Astrocyte (in vitro differentiated cells and primary cell): ENCODE measurements at regions not wholly inside any gene's neighbourhood (a gene's known extent, or its start where the extent isn't known, plus 50 kb on each side); places are given as distances from the start of the nearest gene placed in this dataset.

Source experiments
- DNase-seq: peaks from one replicate; pipeline ENCODE4 v3.0.0-alpha.2; 2010; ENCODE audit warnings: low read depth
- FAIRE-seq: peaks from 2 replicates; lab custom pipeline; 2011; peaks lifted over from hg19 to GRCh38; lab: Jason Lieb, UNC
- H2AFZ ChIP-seq: 2 replicates; pipeline ENCODE4 v1.6.0; 2012; ENCODE audit warnings: low read depth, low read length, inconsistent platforms
- H3K27ac ChIP-seq: 2 replicates; pipeline ENCODE4 v1.5.1; 2011; ENCODE audit warnings: low read depth, low read length, inconsistent platforms
- H3K27me3 ChIP-seq: 2 replicates; pipeline ENCODE4 v1.6.0; 2011; ENCODE audit warnings: low read length, inconsistent platforms; ENCODE audit not compliant: insufficient read depth
- H3K36me3 ChIP-seq: 2 replicates; pipeline ENCODE4 v1.5.1; 2011; ENCODE audit warnings: low read length, inconsistent platforms; ENCODE audit not compliant: insufficient read depth
- H3K4me1 ChIP-seq: 2 replicates; pipeline ENCODE4 v1.5.1; 2011; ENCODE audit warnings: low read length, inconsistent platforms; ENCODE audit not compliant: insufficient read depth
- H3K4me2 ChIP-seq: 2 replicates; pipeline ENCODE4 v1.6.0; 2012; ENCODE audit warnings: low read length, inconsistent platforms
- H3K4me3 ChIP-seq: 2 replicates; pipeline ENCODE4 v1.5.1; 2011; ENCODE audit warnings: low read depth, mild to moderate bottlenecking, low read length, inconsistent platforms; ENCODE audit not compliant: insufficient read depth
- H3K79me2 ChIP-seq: 2 replicates; pipeline ENCODE4 v1.6.0; 2012; ENCODE audit warnings: mild to moderate bottlenecking, low read length, inconsistent platforms; ENCODE audit not compliant: insufficient read depth
- H3K9ac ChIP-seq: 2 replicates; pipeline ENCODE4 v1.6.0; 2012; ENCODE audit warnings: mild to moderate bottlenecking, low read length, inconsistent platforms
- H3K9me3 ChIP-seq: 2 replicates; pipeline ENCODE4 v1.5.1; 2012; ENCODE audit warnings: low read depth, mild to moderate bottlenecking, low read length, inconsistent platforms; ENCODE audit not compliant: insufficient read depth
- H4K20me1 ChIP-seq: 2 replicates; pipeline ENCODE4 v1.6.0; 2012; ENCODE audit warnings: low read length, inconsistent platforms; ENCODE audit not compliant: insufficient read depth
- H3K27ac Mint-ChIP-seq: one replicate; pipeline ENCODE4 v1.8.0; 2021; ENCODE audit warnings: mild to moderate bottlenecking, mixed read lengths; ENCODE audit not compliant: unreplicated experiment
- H3K27me3 Mint-ChIP-seq: one replicate; pipeline ENCODE4 v1.8.0; 2021; ENCODE audit warnings: low read depth, mixed read lengths; ENCODE audit not compliant: unreplicated experiment
- H3K36me3 Mint-ChIP-seq: one replicate; pipeline ENCODE4 v1.8.0; 2021; ENCODE audit warnings: low read depth, mixed read lengths; ENCODE audit not compliant: unreplicated experiment
- H3K4me1 Mint-ChIP-seq: one replicate; pipeline ENCODE4 v1.8.0; 2021; ENCODE audit warnings: low read depth, mixed read lengths; ENCODE audit not compliant: unreplicated experiment
- H3K4me3 Mint-ChIP-seq: one replicate; pipeline ENCODE4 v1.8.0; 2021; ENCODE audit warnings: mild to moderate bottlenecking, moderate library complexity, mixed read lengths; ENCODE audit not compliant: unreplicated experiment
- H3K9me3 Mint-ChIP-seq: one replicate; pipeline ENCODE4 v1.8.0; 2021; ENCODE audit warnings: mild to moderate bottlenecking, mixed read lengths; ENCODE audit not compliant: unreplicated experiment
- CTCF ChIP-seq: IDR thresholded peaks from 2 replicates; pipeline ENCODE4 v1.5.1; 2011; ENCODE audit warnings: low read depth, mild to moderate bottlenecking, inconsistent platforms, low read length, moderate library complexity; ENCODE audit not compliant: insufficient read depth
- EZH2 ChIP-seq: IDR thresholded peaks from 2 replicates; pipeline ENCODE4 v1.6.1; 2012; ENCODE audit warnings: mild to moderate bottlenecking, low read length, inconsistent platforms; ENCODE audit not compliant: insufficient read depth

DNA sequence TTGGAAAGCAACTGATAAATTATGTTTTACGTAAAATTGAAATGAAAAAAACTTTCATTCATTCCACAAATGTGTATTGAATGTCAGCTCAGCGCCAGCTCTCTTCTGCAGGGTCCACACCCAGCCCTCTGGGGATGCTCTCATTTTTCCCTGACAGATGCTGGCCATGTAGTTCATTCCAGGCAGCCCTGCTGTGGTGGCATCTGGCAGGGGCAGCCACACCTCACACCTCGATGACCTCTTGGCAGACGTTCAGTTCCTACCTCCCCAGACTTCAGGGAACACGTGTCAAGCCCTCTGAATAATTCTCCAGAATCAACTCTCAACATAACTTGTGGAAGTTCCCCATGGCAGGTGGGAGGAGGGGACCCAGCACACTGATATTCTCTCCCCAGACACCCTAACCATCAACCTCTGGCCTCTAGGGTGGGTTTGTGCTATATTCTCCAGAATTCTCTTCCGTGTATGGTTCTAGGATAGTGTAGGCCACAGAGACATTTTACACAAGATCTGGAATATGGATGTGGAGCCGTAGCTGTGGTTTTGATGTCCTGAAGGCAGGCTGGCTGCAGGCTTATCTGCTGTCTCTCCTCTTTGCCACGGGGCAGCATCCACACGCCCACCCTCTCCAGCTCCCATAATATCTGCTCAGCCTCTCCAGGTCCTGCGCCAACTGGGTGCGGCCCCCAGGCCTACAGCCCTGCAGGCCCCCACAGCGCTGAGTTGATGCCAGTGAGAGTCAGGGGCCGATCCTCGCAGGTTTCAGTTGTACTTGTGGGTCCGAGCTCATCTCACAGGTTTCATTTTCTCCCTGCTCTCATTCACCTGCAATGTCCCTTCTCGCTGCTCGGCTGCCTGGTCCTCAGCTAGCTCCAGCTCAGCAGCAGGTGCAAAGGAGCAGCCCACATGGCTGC is 175.8 kb upstream of the ARID1B start:
- no peak for TF ChIP-seq EZH2
- TF ChIP-seq CTCF, result no peak
- H3K9me3 Mint-ChIP-seq, result peaks cover 9% of the 10 kb centered on the region
- no peak overlapping the region for H3K27ac Mint-ChIP-seq
- Histone ChIP-seq H3K9me3 (no peaks in the 10 kb centered on the region), H3K4me3 (no peak overlapping the region), H4K20me1 (no peaks in the 10 kb centered on the region), H2AFZ (no peak overlapping the region), H3K36me3 (no peaks in the 10 kb centered on the region), H3K4me1 (no peaks in the 10 kb centered on the region), H3K27me3 (no peaks in the 10 kb centered on the region), H3K9ac (no peak overlapping the region), H3K27ac (no peak overlapping the region), H3K79me2 (no peaks in the 10 kb centered on the region), H3K4me2 (no peak overlapping the region)
- no peaks in the 10 kb centered on the region for H3K36me3 Mint-ChIP-seq
- DNase-seq (no peak), FAIRE-seq (no peak)
- no peaks in the 10 kb centered on the region for H3K4me1 Mint-ChIP-seq
- H3K27me3 Mint-ChIP-seq, result peaks cover 19% of the 10 kb centered on the region
- no peak overlapping the region for H3K4me3 Mint-ChIP-seq

- Histone ChIP-seq H3K4me2 (no peak overlapping the region), H3K27me3 (no peaks in the 10 kb centered on the region), H4K20me1 (no peaks in the 10 kb centered on the region), H3K36me3 (no peaks in the 10 kb centered on the region), H3K4me1 (no peaks in the 10 kb centered on the region), H3K9ac (no peak overlapping the region), H3K27ac (no peak overlapping the region), H3K4me3 (no peak overlapping the region), H3K9me3 (no peaks in the 10 kb centered on the region), H3K79me2 (no peaks in the 10 kb centered on the region), H2AFZ (no peak overlapping the region)
- Mint-ChIP-seq H3K4me1 (peaks cover 3% of the 10 kb centered on the region), H3K9me3 (peaks cover 7% of the 10 kb centered on the region), H3K27me3 (peaks cover 19% of the 10 kb centered on the region), H3K27ac (no peak overlapping the region), H3K36me3 (no peaks in the 10 kb centered on the region), H3K4me3 (no peak overlapping the region)
- TF ChIP-seq CTCF, result no peak
- TF ChIP-seq EZH2, result no peak
- no peak for DNase-seq
- no peak for FAIRE-seq
Measured at GRCh38 chr6:156600678-156601077, 176.5 kb upstream of the ARID1B start.
